ENCODE measurements at regions not wholly inside any gene's neighbourhood (a gene's known extent, or its start where the extent isn't known, plus 50 kb on each side); places are given as distances from the start of the nearest gene placed in this dataset.
A peak's percentile ranks its signal among the peaks of the same experiment; 100 is the strongest.

- Histone ChIP-seq H4K8ac (replicated peaks; ENCODE audit: insufficient read length, low read depth, low read length) (no peak overlapping the region), H2BK120ac (ENCODE audit: low read depth, low read length, poor library complexity, severe bottlenecking) (no peak overlapping the region), H2AFZ (ENCODE audit: low read length) (no peak overlapping the region), H3K18ac (ENCODE audit: insufficient read length, low read depth, low read length) (no peak overlapping the region), H3K9ac (ENCODE audit: extremely low read depth, insufficient read length, low read length) (no peak overlapping the region), H3K14ac (ENCODE audit: insufficient read depth, low read length) (no peak overlapping the region), H3K4me1 (ENCODE audit: insufficient read depth, low read length) (peaks cover 7% of the 10 kb centered on the region; the same call in 1 of the 2 replicates), H3K23ac (ENCODE audit: insufficient read length, low read depth, low read length) (no peak overlapping the region), H4K20me1 (ENCODE audit: control insufficient read depth, insufficient read depth, insufficient read length) (no peaks in the 10 kb centered on the region), H4K91ac (ENCODE audit: insufficient read length, low read depth, low read length) (no peak overlapping the region), H4K5ac (ENCODE audit: insufficient read length, low read depth, low read length) (no peak overlapping the region), H3K23me2 (ENCODE audit: insufficient read length, low read depth, low read length, poor library complexity, severe bottlenecking) (no peaks in the 10 kb centered on the region), H2BK15ac (ENCODE audit: low read depth, low read length) (no peak overlapping the region), H2BK20ac (ENCODE audit: low read depth, low read length, poor library complexity, severe bottlenecking) (no peak overlapping the region), H3K79me1 (ENCODE audit: insufficient read depth, low read depth, low read length, poor library complexity, severe bottlenecking) (no peaks in the 10 kb centered on the region), H3K56ac (ENCODE audit: insufficient read length, low read depth, low read length) (no peak overlapping the region), H3T11ph (ENCODE audit: low read length) (no peak overlapping the region), H3K27me3 (ENCODE audit: insufficient read depth, low read length) (no peaks in the 10 kb centered on the region), H2BK5ac (ENCODE audit: insufficient read length, low read length) (no peak overlapping the region), H2BK12ac (ENCODE audit: insufficient read length, low read depth, low read length) (no peak overlapping the region), H3K9me3 (ENCODE audit: control insufficient read depth, low read depth, low read length) (no peaks in the 10 kb centered on the region), H3K4ac (ENCODE audit: low read depth, low read length) (no peak overlapping the region), H3K27ac (ENCODE audit: insufficient read length, low read depth, low read length) (no peak overlapping the region), H3K79me2 (ENCODE audit: insufficient read depth, low read length) (no peaks in the 10 kb centered on the region), H2AK5ac (ENCODE audit: insufficient read length, low read length) (no peak overlapping the region), H3K4me2 (ENCODE audit: insufficient read depth, insufficient read length, low read length) (no peak overlapping the region)
- DNase-seq: no peak
- 0 out of 7 replicates have a peak overlapping the region, but pooled peaks of 1 of the 3 experiments have one; percentile 20 for H3K27ac Mint-ChIP-seq
- TF ChIP-seq CTCF (conservative IDR thresholded peaks at IDR 0.05): no peak
- no CpG with 5 or more reads among the region's 1 CpG for WGBS (ENCODE audit: extremely low coverage, insufficient read length, low lambda C conversion rate)
- H3K36me3 Mint-ChIP-seq (ENCODE audit: insufficient read depth in 1 of 3, low read depth in 3 of 3): no peaks in the 10 kb centered on the region
- H3K27me3 Mint-ChIP-seq (ENCODE audit: low read depth): peaks cover 2% of the 10 kb centered on the region
- no peak overlapping the region for H3K4me3 Mint-ChIP-seq
- peaks cover 22 to 30% of the 10 kb centered on the region in 2 experiments for H3K4me1 Mint-ChIP-seq
- no peaks in the 10 kb centered on the region; a peak in 3 of 5 replicates for H3K9me3 Mint-ChIP-seq
Measured at GRCh38 chr12:66808606-66809005, 129.7 kb upstream of the GRIP1 start.
